Lower lobe of right lung (tissue), 2 donors: ENCODE measurements at regions not wholly inside any gene's neighbourhood (a gene's known extent, or its start where the extent isn't known, plus 50 kb on each side); places are given as distances from the start of the nearest gene placed in this dataset.

ENCODE experiments used
- ATAC-seq, 2 donors: fragments of 200-7000 bp; cut with Tn5 transposase; one replicate each; pipeline ENCODE4 v1.9.1; 2020 to 2022; ENCODE audit warnings: mild to moderate bottlenecking in 2 of 2, moderate library complexity in 2 of 2
- DNase-seq: peaks from one replicate; pipeline ENCODE4 v3.0.0-alpha.2; 2020
- H3K27ac ChIP-seq: fragments of 200-600 bp; one replicate; pipeline ENCODE4 v1.8.0; 2022
- H3K27me3 ChIP-seq: fragments of 200-600 bp; one replicate; pipeline ENCODE4 v1.8.0; 2022; ENCODE audit warnings: low read depth
- H3K36me3 ChIP-seq: fragments of 200-600 bp; one replicate; pipeline ENCODE4 v1.8.0; 2022; ENCODE audit warnings: mild to moderate bottlenecking
- H3K4me1 ChIP-seq: fragments of 200-600 bp; one replicate; pipeline ENCODE4 v1.8.0; 2022
- H3K4me3 ChIP-seq: fragments of 200-600 bp; one replicate; pipeline ENCODE4 v1.8.0; 2022; ENCODE audit warnings: mild to moderate bottlenecking
- H3K9me3 ChIP-seq: fragments of 200-600 bp; one replicate; pipeline ENCODE4 v1.8.0; 2022
- intact Hi-C: fragments of 100-400 bp; cut with DNase I; formaldehyde crosslinking; loops from one replicate; pipeline ENCODE4 v1.11.0; 2022
- TF ChIP-seq, protein P1 (sequence below): fragments of 200-600 bp; IDR thresholded peaks from one replicate; pipeline ENCODE4 v1.8.0; 2022; ENCODE audit warnings: antibody characterized with exemption, mild to moderate bottlenecking
- donor health status: DM: no; HTN: yes; CAD: no; lungs with severe emphysema.

DNA sequence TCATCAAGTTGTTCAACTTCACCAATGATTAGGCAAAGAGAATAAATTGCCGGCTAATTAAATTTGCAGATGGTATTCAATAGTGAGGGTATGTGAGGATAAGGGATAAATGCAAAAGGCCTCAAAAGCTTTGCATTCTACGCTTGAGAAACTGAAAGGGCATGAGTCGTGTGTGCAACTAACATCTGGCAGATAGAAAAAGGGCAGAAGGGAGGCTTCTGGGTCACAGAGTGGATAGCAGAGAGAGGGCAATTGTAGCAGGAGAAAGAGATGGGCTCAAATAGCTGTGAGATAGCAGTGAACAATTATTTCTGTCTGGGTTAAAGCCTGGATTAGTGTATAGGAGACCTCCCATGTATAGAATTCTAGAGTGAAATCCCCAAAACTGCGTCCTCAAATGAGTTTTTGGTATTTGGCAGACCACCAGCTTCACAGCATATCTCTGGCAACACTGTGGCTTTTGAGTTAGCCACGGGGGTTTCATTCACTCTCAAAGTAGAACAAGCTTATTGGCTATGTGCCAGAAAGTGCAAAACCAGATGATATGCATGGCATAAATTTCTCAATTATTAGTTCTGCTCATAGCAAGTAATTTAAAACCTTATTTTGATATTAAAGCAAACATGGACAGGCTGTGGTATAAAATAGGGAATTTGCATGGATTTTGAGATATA, 586.3 kb downstream of the BRINP1 start:
- no peak overlapping the region for H3K27ac ChIP-seq
- ATAC-seq, result no peak
- no peaks in the 10 kb centered on the region for H3K36me3 ChIP-seq
- intact Hi-C loops, result no loop called here
- DNase-seq, result no peak
- H3K27me3 ChIP-seq, result no peaks in the 10 kb centered on the region
- H3K9me3 ChIP-seq, result no peaks in the 10 kb centered on the region
- TF ChIP-seq, protein P1, sequence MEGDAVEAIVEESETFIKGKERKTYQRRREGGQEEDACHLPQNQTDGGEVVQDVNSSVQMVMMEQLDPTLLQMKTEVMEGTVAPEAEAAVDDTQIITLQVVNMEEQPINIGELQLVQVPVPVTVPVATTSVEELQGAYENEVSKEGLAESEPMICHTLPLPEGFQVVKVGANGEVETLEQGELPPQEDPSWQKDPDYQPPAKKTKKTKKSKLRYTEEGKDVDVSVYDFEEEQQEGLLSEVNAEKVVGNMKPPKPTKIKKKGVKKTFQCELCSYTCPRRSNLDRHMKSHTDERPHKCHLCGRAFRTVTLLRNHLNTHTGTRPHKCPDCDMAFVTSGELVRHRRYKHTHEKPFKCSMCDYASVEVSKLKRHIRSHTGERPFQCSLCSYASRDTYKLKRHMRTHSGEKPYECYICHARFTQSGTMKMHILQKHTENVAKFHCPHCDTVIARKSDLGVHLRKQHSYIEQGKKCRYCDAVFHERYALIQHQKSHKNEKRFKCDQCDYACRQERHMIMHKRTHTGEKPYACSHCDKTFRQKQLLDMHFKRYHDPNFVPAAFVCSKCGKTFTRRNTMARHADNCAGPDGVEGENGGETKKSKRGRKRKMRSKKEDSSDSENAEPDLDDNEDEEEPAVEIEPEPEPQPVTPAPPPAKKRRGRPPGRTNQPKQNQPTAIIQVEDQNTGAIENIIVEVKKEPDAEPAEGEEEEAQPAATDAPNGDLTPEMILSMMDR, result no peak
- H3K4me3 ChIP-seq, result no peak overlapping the region
- no peaks in the 10 kb centered on the region for H3K4me1 ChIP-seq

DNA sequence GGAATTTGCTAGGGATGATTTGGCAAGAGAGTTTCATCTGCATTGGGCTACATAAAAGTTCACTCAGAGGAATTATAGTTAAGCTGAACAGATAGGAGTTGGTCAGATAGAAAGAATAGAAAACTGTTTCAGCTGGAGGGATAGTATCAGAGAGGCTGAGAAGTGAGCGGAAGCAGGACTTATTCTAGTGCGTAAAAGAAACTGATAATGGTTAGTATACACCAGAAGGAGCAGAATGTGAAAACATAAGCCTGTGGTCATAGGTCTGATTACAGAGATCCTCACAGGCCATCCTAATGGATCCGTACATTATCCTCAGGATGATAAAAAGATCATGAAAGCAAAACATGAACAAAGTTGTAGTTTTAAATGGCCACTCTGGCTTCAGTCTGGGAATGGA, 585.2 kb downstream of the BRINP1 start:
- Histone ChIP-seq H3K36me3 (no peaks in the 10 kb centered on the region), H3K27ac (no peak overlapping the region), H3K27me3 (no peaks in the 10 kb centered on the region), H3K4me3 (no peak overlapping the region), H3K9me3 (no peaks in the 10 kb centered on the region), H3K4me1 (no peaks in the 10 kb centered on the region)
- TF ChIP-seq, protein P1, result no peak
- ATAC-seq (no peak), DNase-seq (no peak)
- intact Hi-C loops, result no loop called here

DNA sequence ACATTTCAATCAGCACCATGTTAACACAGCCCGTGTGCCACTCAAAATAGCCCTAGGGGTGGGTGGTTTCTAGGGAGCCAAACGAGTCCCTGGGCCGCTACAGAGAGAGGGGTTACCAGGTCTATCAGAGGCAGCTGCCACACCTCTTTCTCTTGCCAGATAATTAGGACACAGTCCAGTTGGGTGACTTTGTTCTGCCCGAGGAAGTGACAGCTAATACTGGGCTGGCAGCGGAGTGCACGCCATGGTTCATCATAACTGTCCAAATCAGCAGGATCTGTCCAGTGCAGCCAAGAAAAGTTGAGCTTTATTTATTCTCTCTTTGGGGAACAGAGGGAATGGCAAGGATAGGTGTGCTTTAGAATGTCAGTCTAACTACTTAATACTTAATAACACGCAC, 583.8 kb downstream of the BRINP1 start:
- no peaks in the 10 kb centered on the region for H3K9me3 ChIP-seq
- no peak overlapping the region for H3K4me3 ChIP-seq
- no peaks in the 10 kb centered on the region for H3K27me3 ChIP-seq
- H3K4me1 ChIP-seq, result no peaks in the 10 kb centered on the region
- ATAC-seq, result no peak
- intact Hi-C loops, result no loop called here
- DNase-seq, result no peak
- TF ChIP-seq, protein P1, result no peak
- H3K36me3 ChIP-seq, result no peaks in the 10 kb centered on the region
- no peak overlapping the region for H3K27ac ChIP-seq

DNA sequence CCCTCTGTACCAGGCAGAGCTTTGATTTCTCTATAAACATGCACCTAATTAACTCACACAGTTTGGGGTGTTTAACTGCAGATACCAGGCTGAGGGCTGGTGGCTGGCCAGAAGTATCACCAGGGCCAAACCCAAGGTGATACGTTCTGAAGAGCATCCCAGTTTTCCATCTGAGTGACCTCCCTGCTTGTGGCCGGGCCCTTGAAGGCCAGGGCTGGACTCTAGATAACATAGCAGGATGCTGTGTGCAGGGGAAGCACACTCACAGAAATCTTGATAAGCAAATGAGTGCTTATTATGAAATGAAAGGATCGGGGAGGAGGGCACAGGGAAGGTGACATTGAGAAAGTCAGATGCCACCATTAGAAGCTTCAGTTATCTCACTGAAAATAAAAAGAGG, 582.4 kb downstream of the BRINP1 start:
- intact Hi-C loops, result no loop called here
- no peaks in the 10 kb centered on the region for H3K36me3 ChIP-seq
- H3K4me1 ChIP-seq, result no peaks in the 10 kb centered on the region
- ATAC-seq (no peak), DNase-seq (no peak)
- H3K4me3 ChIP-seq, result no peak overlapping the region
- H3K9me3 ChIP-seq, result no peaks in the 10 kb centered on the region
- H3K27me3 ChIP-seq, result no peaks in the 10 kb centered on the region
- H3K27ac ChIP-seq, result no peak overlapping the region
- TF ChIP-seq, protein P1, result no peak

DNA sequence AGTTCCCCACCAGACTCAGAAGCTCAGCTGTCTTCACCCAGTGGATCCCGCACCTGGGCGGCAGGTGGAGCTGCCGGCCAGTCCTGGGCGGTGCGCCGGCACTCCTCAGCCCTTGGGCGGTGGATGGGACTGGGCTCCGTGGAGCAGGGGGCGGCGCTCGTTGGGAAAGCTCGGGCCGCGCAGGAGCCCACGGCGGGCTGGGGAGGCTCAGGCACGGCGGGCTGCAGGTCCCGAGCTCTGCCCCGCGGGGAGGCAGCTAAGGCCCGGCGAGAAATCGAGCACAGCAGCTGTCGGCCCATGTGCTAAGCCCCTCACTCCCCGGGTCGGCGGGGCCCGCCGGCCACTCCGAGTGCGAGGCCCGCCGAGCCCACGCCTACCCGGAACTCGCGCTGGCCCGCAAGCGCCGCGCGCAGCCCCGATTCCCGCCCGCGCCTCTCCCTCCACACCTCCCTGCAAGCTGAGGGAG, 560.0 kb downstream of the BRINP1 start:
- intact Hi-C loops, result no loop called here

More for the DNA sequence above, 560.0 kb downstream of the BRINP1 start:
- TF ChIP-seq, protein P1, result no peak
- ATAC-seq, result peak in 1 of 2 donors; percentile 48
- no peaks in the 10 kb centered on the region for H3K4me1 ChIP-seq
- no peaks in the 10 kb centered on the region for H3K36me3 ChIP-seq
- no peak overlapping the region for H3K4me3 ChIP-seq
- no peak overlapping the region for H3K27ac ChIP-seq
- H3K27me3 ChIP-seq, result no peaks in the 10 kb centered on the region
- DNase-seq, result peak; percentile 45
- no peaks in the 10 kb centered on the region for H3K9me3 ChIP-seq
